HG03175 (cell line): ENCODE measurements at regions not wholly inside any gene's neighbourhood (a gene's known extent, or its start where the extent isn't known, plus 50 kb on each side); places are given as distances from the start of the nearest gene placed in this dataset.

ENCODE experiments used
- ATAC-seq: cut with Tn5 transposase; IDR thresholded peaks from one replicate; pipeline ENCODE4 v1.9.1; 2021; ENCODE audit warnings: mild to moderate bottlenecking, moderate library complexity; ENCODE audit not compliant: unreplicated experiment

- no peak for ATAC-seq
Measured at GRCh38 chr7:54810401-54810800, 51.4 kb upstream of the SEC61G start.

DNA sequence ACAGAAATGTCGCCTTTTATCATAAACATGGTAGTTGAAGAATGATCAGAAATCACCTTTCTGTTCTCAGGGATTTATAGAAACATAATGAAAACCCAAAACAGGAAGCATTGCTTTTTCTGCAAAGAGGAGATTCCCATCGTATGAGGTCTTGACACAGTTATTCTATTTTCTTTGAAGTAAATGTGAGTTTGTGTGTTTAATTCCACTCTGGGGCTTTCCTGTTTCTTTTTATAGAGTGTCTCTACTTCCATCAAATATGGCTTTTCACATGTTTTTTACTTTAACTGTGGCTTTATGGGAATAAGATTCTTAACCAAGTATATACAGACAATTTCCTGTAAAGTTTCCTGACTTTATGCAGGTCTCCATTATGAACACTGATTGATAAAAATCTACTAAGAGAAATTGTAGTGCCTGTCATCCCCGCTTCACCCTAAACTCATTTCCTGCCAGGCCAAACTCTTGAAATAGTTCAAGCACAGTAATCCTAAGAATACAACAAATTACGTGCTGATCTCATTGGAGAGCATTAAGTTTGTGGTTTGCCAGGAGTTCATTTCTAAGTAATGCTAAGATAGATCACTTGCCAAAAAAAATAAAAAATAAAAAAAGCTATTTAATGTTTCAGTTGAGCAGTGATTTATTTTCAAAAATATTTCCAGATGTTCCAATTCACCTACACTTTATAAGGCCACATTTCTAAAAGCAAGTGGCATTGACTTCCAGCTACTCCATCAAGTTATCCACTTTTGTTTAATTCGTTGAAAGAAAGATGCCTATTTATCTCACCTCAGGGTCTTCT lies 52.2 kb upstream of the SEC61G start:
- no peak for ATAC-seq

DNA sequence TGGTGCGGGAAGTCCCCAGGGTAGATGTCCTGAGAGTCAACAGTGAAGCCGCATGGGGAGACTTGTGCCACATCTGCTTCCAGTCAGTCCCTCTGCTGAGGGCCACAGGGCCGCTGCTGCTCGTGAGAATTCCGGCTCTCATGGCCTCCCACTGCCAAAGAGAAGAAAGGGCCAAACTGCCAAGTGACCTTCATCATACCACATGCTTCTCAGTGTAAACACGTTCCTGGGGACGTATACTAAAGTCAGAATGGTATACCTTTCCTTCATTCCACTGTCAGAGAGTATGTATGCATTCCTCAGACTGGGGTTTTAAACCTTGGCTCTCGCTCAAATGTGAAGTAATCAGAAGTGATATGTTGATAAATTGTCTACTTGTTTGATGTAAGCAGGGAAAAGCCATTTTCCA lies 52.8 kb upstream of the SEC61G start:
- no peak for ATAC-seq

DNA sequence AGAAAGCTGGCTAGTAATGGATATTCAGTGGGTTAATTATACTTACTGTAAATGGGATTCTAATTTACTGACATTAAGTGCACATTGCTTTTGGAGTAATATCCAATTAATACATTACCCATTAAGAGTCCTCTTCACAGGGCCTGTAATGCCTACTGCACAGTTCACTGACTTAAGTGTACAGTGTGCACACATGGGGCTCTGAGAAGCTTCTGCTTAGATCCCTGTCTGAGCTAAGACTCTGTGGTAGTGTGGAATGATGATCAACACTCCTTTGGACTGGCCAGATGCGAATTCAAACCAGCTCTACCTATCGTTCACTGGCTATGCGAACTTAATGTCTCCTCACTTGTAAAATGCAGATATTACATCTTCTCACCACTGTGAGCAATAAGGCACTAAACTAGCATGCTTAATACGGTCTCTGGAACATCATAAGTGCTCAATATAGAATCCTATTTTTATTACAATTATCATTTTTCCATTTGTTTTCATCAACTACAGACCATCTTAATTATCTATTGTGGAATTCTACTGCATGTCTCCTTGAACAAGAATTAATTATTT lies 53.8 kb upstream of the SEC61G start:
- ATAC-seq: no peak

DNA sequence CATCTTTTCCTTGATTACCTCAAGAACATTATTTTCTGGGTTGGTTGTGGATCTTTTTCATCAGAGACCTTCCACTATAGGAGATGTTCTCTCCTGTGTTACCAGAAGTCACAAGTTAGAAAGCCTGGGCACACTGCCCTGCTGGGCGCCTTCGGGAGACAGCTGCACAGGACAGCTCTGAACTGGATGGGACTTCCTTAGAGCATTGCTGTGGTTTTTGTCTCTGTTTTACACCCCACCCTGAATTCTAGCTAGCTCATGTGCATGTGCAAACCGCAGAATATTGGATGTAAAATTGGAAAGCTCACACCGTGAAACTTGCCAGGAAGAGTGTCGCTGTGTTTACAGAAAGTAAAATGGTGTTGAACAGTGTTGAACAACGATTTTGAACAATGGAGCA lies 54.4 kb upstream of the SEC61G start:
- no peak for ATAC-seq

DNA sequence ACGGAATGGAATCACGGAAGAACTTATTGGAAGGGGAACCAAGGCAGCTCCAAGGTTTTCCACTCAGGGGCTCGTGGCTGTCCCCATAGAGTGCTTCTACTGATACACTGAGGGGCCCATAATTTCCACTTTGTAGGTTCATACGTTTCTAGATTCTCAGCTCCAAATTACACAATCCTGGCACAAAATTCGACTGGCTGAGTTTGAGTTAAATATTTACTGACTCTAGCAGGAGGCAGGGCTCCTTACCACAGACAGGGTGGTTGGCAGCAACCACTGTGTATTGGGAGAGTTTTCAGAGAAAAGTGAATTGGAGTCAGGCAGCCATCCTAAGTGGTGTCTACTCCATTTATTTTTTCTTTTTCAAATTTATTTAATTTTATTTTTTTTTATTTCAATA lies 55.4 kb upstream of the SEC61G start:
- no peak for ATAC-seq

GRCh38 chr7:54817152-54817551 lies 58.1 kb upstream of the SEC61G start:
- no peak for ATAC-seq

- no peak for ATAC-seq
Measured at GRCh38 chr7:54823776-54824175, 64.8 kb upstream of the SEC61G start.

- no peak for ATAC-seq
Measured at GRCh38 chr7:54824655-54825054, 65.6 kb upstream of the SEC61G start.

DNA sequence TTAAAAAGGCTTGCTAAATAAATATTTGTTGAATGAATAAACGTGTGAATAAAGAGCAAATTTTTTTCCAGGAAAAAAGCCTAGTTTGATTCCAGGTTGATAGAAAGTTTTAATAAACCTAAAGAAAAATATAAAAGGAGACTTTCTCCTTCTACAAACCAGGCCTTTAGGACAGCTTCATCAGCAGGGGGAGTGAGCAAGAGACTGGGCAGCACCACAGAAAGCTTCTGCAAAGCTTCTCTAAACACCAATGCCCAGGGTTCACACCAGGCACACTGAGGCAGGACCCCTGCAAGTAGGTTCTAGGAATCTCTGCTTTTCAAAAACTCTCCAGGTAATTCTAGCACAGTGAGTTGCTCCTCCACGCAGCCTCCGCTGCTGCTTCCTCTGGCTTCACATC lies 66.4 kb upstream of the SEC61G start:
- no peak for ATAC-seq

DNA sequence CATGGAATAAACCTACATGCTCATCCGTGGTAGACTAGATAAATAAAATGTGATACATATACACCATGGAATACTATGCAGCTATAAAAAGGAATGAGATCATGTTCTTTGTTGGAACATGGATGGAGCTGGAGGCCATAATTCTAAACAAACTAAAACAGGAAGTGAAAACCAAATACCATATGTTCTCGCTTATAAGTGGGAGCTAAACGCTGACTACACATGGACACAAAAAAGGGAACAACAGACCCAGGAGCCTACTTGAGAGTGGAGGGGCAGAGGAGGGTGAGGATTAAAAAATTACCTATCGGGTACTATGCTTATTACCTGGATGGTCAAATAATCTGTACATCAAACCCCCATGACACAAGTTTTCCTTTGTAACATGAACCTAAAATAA lies 68.7 kb upstream of the SEC61G start:
- ATAC-seq: no peak

DNA sequence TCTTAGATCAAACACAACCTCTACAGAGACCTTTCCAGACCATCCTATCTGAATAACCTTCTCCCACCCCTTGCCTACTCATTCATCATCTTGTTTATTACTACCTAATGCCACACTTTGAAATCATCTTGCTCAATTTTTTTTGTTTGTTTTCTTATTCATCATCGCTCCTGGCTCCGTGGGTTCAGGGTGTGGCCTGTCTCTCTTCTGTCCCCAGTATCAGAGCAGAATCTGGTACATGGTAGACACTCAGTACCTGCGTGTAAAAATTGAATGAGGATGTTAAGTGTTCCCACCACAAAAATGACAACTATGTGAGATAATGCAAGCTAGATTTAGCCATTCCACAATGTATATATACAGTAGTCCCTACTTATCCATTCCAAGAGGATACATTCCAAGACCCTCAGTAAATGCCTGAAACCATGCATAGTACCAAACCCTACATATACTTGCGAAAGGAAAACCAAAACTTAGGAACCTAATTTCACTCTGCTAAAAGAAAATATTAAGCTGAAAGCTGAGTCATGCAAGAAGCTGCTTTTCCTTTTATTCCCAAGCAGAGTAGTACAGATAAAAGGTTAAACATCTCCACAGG lies 72.1 kb upstream of the SEC61G start:
- ATAC-seq: no peak

DNA sequence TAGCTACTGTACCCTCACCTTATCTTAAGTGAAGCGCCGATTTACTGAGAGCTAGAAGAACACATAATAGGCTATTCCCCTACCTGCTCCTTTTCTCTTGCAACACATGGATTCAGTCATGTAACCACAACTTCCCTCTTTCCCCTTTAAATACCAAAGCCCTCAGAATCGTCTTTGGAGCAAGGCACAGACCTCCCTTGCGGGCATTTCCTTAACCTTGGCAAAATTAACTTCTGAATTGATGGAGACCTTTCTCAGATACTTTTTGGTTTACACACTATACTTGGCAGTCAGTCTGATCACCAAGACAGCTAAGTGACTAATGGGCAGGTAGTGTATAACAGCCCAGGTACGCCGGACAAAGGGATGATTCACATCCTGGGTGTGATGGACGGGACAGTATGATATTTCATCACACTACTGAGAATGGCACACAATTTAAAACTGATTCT lies 72.7 kb upstream of the SEC61G start:
- ATAC-seq: no peak

GRCh38 chr7:54833001-54833467 lies 74.0 kb upstream of the SEC61G start:
- no peak for ATAC-seq

- ATAC-seq: no peak
Measured at GRCh38 chr7:54837168-54837567, 78.2 kb upstream of the SEC61G start.

GRCh38 chr7:54837761-54838160 lies 78.8 kb upstream of the SEC61G start:
- no peak for ATAC-seq

DNA sequence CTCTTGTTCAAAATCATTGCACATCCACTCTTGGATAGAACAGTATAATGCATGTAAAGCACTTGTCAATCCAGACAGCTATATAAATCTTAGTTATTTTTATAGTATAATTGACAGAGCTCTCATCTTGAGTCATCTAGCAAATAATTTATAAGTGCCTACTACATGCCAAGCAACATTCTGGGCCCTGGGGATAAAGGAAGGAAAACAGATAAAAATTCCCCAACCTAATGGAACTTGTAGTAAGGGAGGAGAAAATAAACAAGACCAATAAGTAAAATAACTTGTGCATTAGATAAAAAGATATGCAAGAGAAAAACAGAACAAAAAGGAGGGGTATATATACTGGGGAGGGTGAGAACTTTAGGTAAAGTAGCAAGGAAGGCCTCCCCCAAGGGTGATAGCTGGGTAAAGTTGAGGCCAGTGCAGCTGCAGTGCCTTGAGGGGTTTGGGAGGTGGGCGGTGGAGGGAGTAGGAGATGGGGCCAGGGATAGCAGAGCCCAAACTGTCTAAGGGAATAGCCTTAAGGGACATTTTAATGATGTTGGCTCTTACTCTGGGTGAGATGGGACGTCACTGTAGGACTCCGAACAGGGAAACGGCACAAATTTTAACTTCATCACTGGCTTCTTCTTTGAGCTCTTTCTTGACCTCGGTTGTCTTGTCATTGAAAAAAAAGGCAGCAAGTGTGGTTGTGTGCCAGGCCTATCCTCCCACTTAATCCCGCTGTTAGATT lies 79.3 kb upstream of the SEC61G start:
- no peak for ATAC-seq

GRCh38 chr7:54839575-54840213 lies 80.7 kb upstream of the SEC61G start:
- ATAC-seq: no peak

GRCh38 chr7:54841772-54842697 lies 83.0 kb upstream of the SEC61G start:
- ATAC-seq: no peak

DNA sequence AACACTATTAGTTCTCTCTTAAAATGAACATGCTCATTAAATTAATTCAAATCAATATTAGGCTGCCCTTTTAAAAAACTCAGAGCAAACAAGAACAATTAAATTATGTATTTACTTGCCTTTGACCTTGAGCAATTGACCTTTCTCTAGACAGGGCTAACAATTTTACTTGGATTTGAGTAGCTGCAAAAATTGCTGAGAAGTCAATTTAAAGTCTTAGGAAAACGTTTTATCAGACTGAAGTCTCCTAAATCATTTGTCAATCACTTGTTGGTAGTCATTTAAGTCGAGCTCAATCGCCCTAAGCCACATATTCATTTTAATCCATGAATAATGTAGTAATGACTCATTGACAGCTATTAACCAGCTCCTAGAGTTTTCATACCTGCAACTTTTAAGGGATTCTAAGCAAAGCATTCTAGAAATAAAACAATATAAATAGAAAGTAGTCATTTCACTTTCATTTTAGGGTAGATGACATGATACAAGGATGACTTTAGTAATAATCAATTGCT lies 84.9 kb upstream of the SEC61G start:
- no peak for ATAC-seq
